H1 (cell line): ENCODE measurements at regions not wholly inside any gene's neighbourhood (a gene's known extent, or its start where the extent isn't known, plus 50 kb on each side); places are given as distances from the start of the nearest gene placed in this dataset.

Experiments used
- CTCF ChIA-PET: fragments of 300-600 bp; sonication (Branson Sonifier 250); formaldehyde crosslinking; loops from one replicate; lab custom pipeline; 2021; ENCODE audit not compliant: partially characterized antibody; lab: Charles Lee
- POLR2A ChIA-PET: fragments of 300-600 bp; sonication (Branson Sonifier 250); formaldehyde crosslinking; loops from one replicate; lab custom pipeline; 2021; ENCODE audit warnings: inconsistent platforms; ENCODE audit not compliant: partially characterized antibody; lab: Charles Lee
- DNase-seq, 2 experiments: peaks; one replicate each; pipeline versions ENCODE4 v3.0.0 to v3.0.0-alpha.2; 2010 to 2022; ENCODE audit warnings: low spot score in 2 of 2, low read depth in 1 of 2, mixed read lengths in 1 of 2
- FAIRE-seq: peaks from 2 replicates; lab custom pipeline; 2011; peaks lifted over from hg19 to GRCh38; lab: Jason Lieb, UNC
- H2AFZ ChIP-seq: 2 replicates; pipeline ENCODE4 v1.8.1; 2012; ENCODE audit warnings: low read length, inconsistent platforms
- H2AK5ac ChIP-seq: 2 replicates; pipeline ENCODE4 v1.6.1; 2013; ENCODE audit warnings: low read depth, low read length
- H2BK120ac ChIP-seq: replicated peaks from 2 replicates; pipeline ENCODE3; 2013; ENCODE audit warnings: low read depth, low read length, inconsistent platforms
- H2BK12ac ChIP-seq: 2 replicates; pipeline ENCODE4 v1.6.1; 2013; ENCODE audit warnings: low read depth, low read length
- H2BK15ac ChIP-seq: 2 replicates; pipeline ENCODE4 v1.6.1; 2013; ENCODE audit warnings: low read length
- H2BK20ac ChIP-seq: 2 replicates; pipeline ENCODE4 v1.6.1; 2013; ENCODE audit warnings: low read length
- H2BK5ac ChIP-seq: 2 replicates; pipeline ENCODE4 v1.6.1; 2013; ENCODE audit warnings: low read depth, low read length
- H3K14ac ChIP-seq: 2 replicates; pipeline ENCODE4 v1.6.1; 2013; ENCODE audit warnings: inconsistent platforms; ENCODE audit not compliant: insufficient read length
- H3K18ac ChIP-seq: 2 replicates; pipeline ENCODE4 v1.6.1; 2013; ENCODE audit warnings: low read length; ENCODE audit errors: extremely low read depth
- H3K23ac ChIP-seq: 2 replicates; pipeline ENCODE4 v1.6.1; 2013; ENCODE audit warnings: inconsistent platforms; ENCODE audit not compliant: insufficient read length
- H3K23me2 ChIP-seq: 2 replicates; pipeline ENCODE4 v1.6.1; 2013; ENCODE audit warnings: low read depth, low read length
- H3K27ac ChIP-seq: 2 replicates; pipeline ENCODE4 v1.6.1; 2011; ENCODE audit warnings: low read depth, low read length, inconsistent platforms
- H3K27me3 ChIP-seq, 4 experiments: replicated peaks in 1 of 4; 1 replicate in 1 of 4; 2 replicates in 3 of 4; pipeline versions ENCODE4 v1.6.1 to v1.8.1; 2011 to 2013; ENCODE audit warnings: low read length in 3 of 4, mild to moderate bottlenecking in 3 of 4, inconsistent platforms in 2 of 4, mixed read lengths in 2 of 4, moderate library complexity in 1 of 4; ENCODE audit not compliant: control insufficient read depth in 3 of 4, insufficient read depth in 3 of 4; ENCODE audit errors: extremely low read depth in 1 of 4
- H3K36me3 ChIP-seq, 4 experiments: 2 replicates each; pipeline versions ENCODE4 v1.6.1 to v1.8.1; 2011 to 2013; ENCODE audit warnings: mild to moderate bottlenecking in 4 of 4, low read length in 3 of 4, moderate library complexity in 2 of 4, control low read depth in 1 of 4, inconsistent platforms in 1 of 4; ENCODE audit not compliant: insufficient read depth in 4 of 4, control insufficient read depth in 2 of 4
- H3K4ac ChIP-seq: replicated peaks from 2 replicates; pipeline ENCODE3; 2013; ENCODE audit warnings: low read length, low read depth, mixed read lengths, inconsistent platforms; ENCODE audit not compliant: insufficient read length
- H3K4me1 ChIP-seq, 4 experiments: replicated peaks in 1 of 4; 1 replicate in 1 of 4; 2 replicates in 3 of 4; pipeline versions ENCODE4 v1.6.1 to v1.8.1; 2011 to 2013; ENCODE audit warnings: low read length in 3 of 4, inconsistent platforms in 2 of 4, mixed read lengths in 1 of 4; ENCODE audit not compliant: insufficient read depth in 4 of 4, control insufficient read depth in 3 of 4
- H3K4me2 ChIP-seq, 2 experiments: 2 replicates each; pipeline versions ENCODE4 v1.6.1 to v1.8.1; 2011 to 2013; ENCODE audit warnings: low read depth in 2 of 2, low read length in 2 of 2, control low read depth in 1 of 2, inconsistent platforms in 1 of 2, mild to moderate bottlenecking in 1 of 2; ENCODE audit not compliant: insufficient read depth in 1 of 2
- H3K4me3 ChIP-seq, 4 experiments: fragments of 200-600, 300-600 bp in 1 of 4; sonication (generic), shearing (Covaris generic), sonication (Bioruptor Twin) in 1 of 4; 2 replicates each; pipeline versions ENCODE4 v1.5.1 to v1.8.1; 2011 to 2016; ENCODE audit warnings: low read length in 4 of 4, low read depth in 3 of 4, control low read depth in 2 of 4, inconsistent platforms in 2 of 4, mild to moderate bottlenecking in 2 of 4, mixed read lengths in 1 of 4, moderate library complexity in 1 of 4; ENCODE audit not compliant: insufficient read depth in 2 of 4; ENCODE audit errors: extremely low read depth in 1 of 4
- H3K56ac ChIP-seq: replicated peaks from 2 replicates; pipeline ENCODE3; 2013; ENCODE audit warnings: low read depth, mild to moderate bottlenecking, mixed read lengths, low read length, inconsistent platforms; ENCODE audit not compliant: insufficient read length
- H3K79me1 ChIP-seq: 2 replicates; pipeline ENCODE4 v1.6.1; 2013; ENCODE audit warnings: low read depth, low read length, control low read depth
- H3K79me2 ChIP-seq, 2 experiments: 2 replicates each; pipeline versions ENCODE4 v1.6.1 to v1.8.1; 2012 to 2013; ENCODE audit warnings: low read length in 2 of 2, mild to moderate bottlenecking in 2 of 2, inconsistent platforms in 1 of 2; ENCODE audit not compliant: insufficient read depth in 2 of 2, control insufficient read depth in 1 of 2
- H3K9ac ChIP-seq, 4 experiments: replicated peaks in 1 of 4; 1 replicate in 1 of 4; 2 replicates in 3 of 4; pipeline versions ENCODE4 v1.6.1 to v1.8.1; 2011 to 2013; ENCODE audit warnings: low read depth in 3 of 4, low read length in 3 of 4, control low read depth in 2 of 4, mild to moderate bottlenecking in 2 of 4, moderate library complexity in 2 of 4, inconsistent platforms in 1 of 4; ENCODE audit errors: extremely low read depth in 1 of 4
- H3K9me3 ChIP-seq, 2 experiments: 2 replicates each; pipeline versions ENCODE4 v1.6.1 to v1.8.1; 2012 to 2013; ENCODE audit warnings: mild to moderate bottlenecking in 2 of 2, moderate library complexity in 2 of 2, control low read depth in 1 of 2, inconsistent platforms in 1 of 2, low read depth in 1 of 2, low read length in 1 of 2, mixed read lengths in 1 of 2; ENCODE audit not compliant: insufficient read depth in 2 of 2
- H4K20me1 ChIP-seq, 2 experiments: replicated peaks in 1 of 2; 2 replicates each; pipeline versions ENCODE3 to v1.8.1; 2011 to 2013; ENCODE audit warnings: inconsistent platforms in 2 of 2, low read length in 2 of 2, mild to moderate bottlenecking in 1 of 2; ENCODE audit not compliant: insufficient read depth in 2 of 2, control insufficient read depth in 1 of 2
- H4K5ac ChIP-seq: 2 replicates; pipeline ENCODE4 v1.6.1; 2013; ENCODE audit warnings: low read length, low read depth, mixed read lengths, inconsistent platforms; ENCODE audit not compliant: insufficient read length
- H4K8ac ChIP-seq: 2 replicates; pipeline ENCODE4 v1.8.0; 2013; ENCODE audit warnings: mild to moderate bottlenecking, moderate library complexity, low read length, inconsistent platforms; ENCODE audit not compliant: insufficient read depth; ENCODE audit errors: extremely low read depth
- H4K91ac ChIP-seq: replicated peaks from 2 replicates; pipeline ENCODE3; 2013; ENCODE audit warnings: low read length, mixed read lengths, inconsistent platforms; ENCODE audit not compliant: insufficient read length
- HDAC2 ChIP-seq, 2 experiments: fragments of 300-600 bp in 1 of 2; sonication (generic) in 1 of 2; IDR thresholded peaks; 2 replicates each; pipeline ENCODE4 v1.6.1; 2011 to 2012; ENCODE audit warnings: low read depth in 2 of 2, low read length in 2 of 2, mild to moderate bottlenecking in 2 of 2, moderate library complexity in 2 of 2, borderline replicate concordance in 1 of 2, inconsistent platforms in 1 of 2
- NRF1 ChIP-seq: IDR thresholded peaks from 2 replicates; pipeline ENCODE4 v1.6.1; 2011; ENCODE audit warnings: mild to moderate bottlenecking, low read depth, low read length, improper control_type of control experiment
- SIX5 ChIP-seq: IDR thresholded peaks from 2 replicates; pipeline ENCODE4 v1.6.1; 2011; ENCODE audit warnings: mild to moderate bottlenecking, low read depth, low read length
- SP4 ChIP-seq: IDR thresholded peaks from 2 replicates; pipeline ENCODE4 v1.6.1; 2012; ENCODE audit warnings: low read length, inconsistent platforms
- TCF12 ChIP-seq: IDR thresholded peaks from 2 replicates; pipeline ENCODE4 v1.6.1; 2011; ENCODE audit warnings: low read depth, mild to moderate bottlenecking, low read length
- ZNF274 ChIP-seq: IDR thresholded peaks from 2 replicates; pipeline ENCODE4 v1.7.0; 2012; ENCODE audit warnings: low read length, borderline replicate concordance; ENCODE audit errors: extremely low read depth
- WGBS, 2 experiments: shearing (Covaris generic) in 1 of 2; methylation state at CpG; one replicate each; pipeline versions ENCODE4 v1.1.6 to v1.1.7; 2013 to 2015; ENCODE audit warnings: low lambda C conversion rate in 2 of 2, mixed read lengths in 2 of 2, inconsistent platforms in 1 of 2, low coverage in 1 of 2, missing lambda C conversion rate in 1 of 2; ENCODE audit not compliant: insufficient replicate concordance in 2 of 2, insufficient coverage in 1 of 2, insufficient read length in 1 of 2; ENCODE audit errors: extremely low coverage in 1 of 2, missing lambda C conversion rate in 1 of 2; 5-methylcytosine and 5-hydroxymethylcytosine counted together

DNA sequence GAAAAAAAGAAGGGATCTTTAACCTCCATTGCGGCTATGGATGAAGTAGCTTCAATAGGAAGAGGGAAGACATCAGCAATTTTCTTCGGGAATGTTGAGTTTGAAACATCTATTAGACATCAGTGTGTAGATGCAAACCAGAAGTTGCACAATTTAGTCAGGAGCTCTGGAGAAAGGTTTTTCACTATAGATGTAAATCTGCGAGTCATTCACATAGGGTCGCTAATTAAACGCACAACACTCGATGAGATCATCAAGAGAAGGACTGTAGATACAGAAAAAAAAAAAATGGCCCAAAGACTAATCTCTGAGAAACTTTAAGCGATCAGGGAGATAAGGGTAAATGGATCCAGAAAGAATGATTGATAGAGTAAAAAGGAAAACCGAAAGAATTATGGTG lies 61.7 kb upstream of the TES start:
- no peaks in the 10 kb centered on the region for H3K79me1 ChIP-seq
- no peak overlapping the region for H2AFZ ChIP-seq
- H2AK5ac ChIP-seq = no peak overlapping the region
- TF ChIP-seq NRF1 = no peak
- TF ChIP-seq SP4 = no peak
- no peak for TF ChIP-seq HDAC2 (IDR thresholded peaks at IDR 0.05; ENCODE audit: borderline replicate concordance in 1 of 2, low read depth in 2 of 2, low read length in 2 of 2)
- TF ChIP-seq SIX5 = no peak
- no peak for TF ChIP-seq TCF12
- no peak for TF ChIP-seq ZNF274
- FAIRE-seq (no peak), DNase-seq (no peak)
- ChIA-PET CTCF (no interaction called here), POLR2A (no interaction called here)
- H3K27me3 ChIP-seq = no peaks in the 10 kb centered on the region
- 89% methylated on average over 8 of the region's 8 CpGs; no CpG with 5 or more reads in 1 of the 2 experiments for WGBS, 2 experiments
- H2BK15ac ChIP-seq = no peak overlapping the region
- no peak overlapping the region for H4K5ac ChIP-seq
- no peak overlapping the region for H4K91ac ChIP-seq
- no peak overlapping the region for H2BK12ac ChIP-seq
- H4K20me1 ChIP-seq = no peaks in the 10 kb centered on the region
- no peaks in the 10 kb centered on the region for H3K4me1 ChIP-seq
- H3K56ac ChIP-seq = no peak overlapping the region
- no peak overlapping the region for H3K4ac ChIP-seq
- H3K4me3 ChIP-seq = no peak overlapping the region
- H3K36me3 ChIP-seq = no peaks in the 10 kb centered on the region
- no peak overlapping the region for H2BK20ac ChIP-seq
- H3K4me2 ChIP-seq = no peak overlapping the region
- no peak overlapping the region for H3K9ac ChIP-seq
- no peak overlapping the region for H3K18ac ChIP-seq
- no peak overlapping the region for H4K8ac ChIP-seq
- no peaks in the 10 kb centered on the region for H3K23me2 ChIP-seq
- H2BK5ac ChIP-seq = no peak overlapping the region
- no peaks in the 10 kb centered on the region for H3K79me2 ChIP-seq
- H3K23ac ChIP-seq = no peak overlapping the region
- no peak overlapping the region for H3K27ac ChIP-seq
- no peak overlapping the region for H3K14ac ChIP-seq
- H2BK120ac ChIP-seq = no peak overlapping the region
- H3K9me3 ChIP-seq = no peaks in the 10 kb centered on the region
